TTC549 (cell line): ENCODE measurements at regions not wholly inside any gene's neighbourhood (a gene's known extent, or its start where the extent isn't known, plus 50 kb on each side); places are given as distances from the start of the nearest gene placed in this dataset.
"Not testable (repeated sequence)": the region's sequence is repeated elsewhere in the genome, so short reads cannot be mapped to it uniquely, and the experiment has no call there.

ENCODE experiments used
- FAIRE-seq: peaks from 2 replicates; lab custom pipeline; 2012; peaks lifted over from hg19 to GRCh38; lab: Jason Lieb, UNC

- no peak for FAIRE-seq
These were observed 422.0 kb upstream of the FRG2C start for GRCh38 chr3:75242012-75242735.

GRCh38 chr3:75248974-75249373 is 415.2 kb upstream of the FRG2C start:
- FAIRE-seq = no peak

- no peak for FAIRE-seq
These were observed 409.4 kb upstream of the FRG2C start for GRCh38 chr3:75254685-75255084.

- FAIRE-seq = peak; percentile 75
These were observed 405.1 kb upstream of the FRG2C start for GRCh38 chr3:75258825-75259683.

GRCh38 chr3:75260975-75261374 is 403.2 kb upstream of the FRG2C start:
- not testable (repeated sequence) for FAIRE-seq

- FAIRE-seq = no peak
These were observed 401.5 kb upstream of the FRG2C start for GRCh38 chr3:75262661-75263060.

GRCh38 chr3:75265897-75266296 is 398.2 kb upstream of the FRG2C start:
- FAIRE-seq = no peak

- not testable (repeated sequence) for FAIRE-seq
These were observed 395.6 kb upstream of the FRG2C start for GRCh38 chr3:75268576-75268975.

GRCh38 chr3:75272237-75272636 is 391.9 kb upstream of the FRG2C start:
- not testable (repeated sequence) for FAIRE-seq

GRCh38 chr3:75272691-75273090 is 391.4 kb upstream of the FRG2C start:
- FAIRE-seq = no peak

GRCh38 chr3:75285531-75286148 is 378.5 kb upstream of the FRG2C start:
- not testable (repeated sequence) for FAIRE-seq

- FAIRE-seq = not testable (repeated sequence)
These were observed 375.1 kb upstream of the FRG2C start for GRCh38 chr3:75288972-75289574.

GRCh38 chr3:75294124-75294523 is 370.0 kb upstream of the FRG2C start:
- FAIRE-seq = no peak

GRCh38 chr3:75295013-75295412 is 369.1 kb upstream of the FRG2C start:
- no peak for FAIRE-seq

- no peak for FAIRE-seq
These were observed 367.3 kb upstream of the FRG2C start for GRCh38 chr3:75296858-75297257.

GRCh38 chr3:75300606-75301005 is 363.5 kb upstream of the FRG2C start:
- no peak for FAIRE-seq

GRCh38 chr3:75301050-75301449 is 363.1 kb upstream of the FRG2C start:
- FAIRE-seq = not testable (repeated sequence)

- FAIRE-seq = no peak
These were observed 360.4 kb upstream of the FRG2C start for GRCh38 chr3:75303741-75304140.

GRCh38 chr3:75305901-75306300 is 358.2 kb upstream of the FRG2C start:
- no peak for FAIRE-seq

GRCh38 chr3:75311306-75311705 is 352.8 kb upstream of the FRG2C start:
- FAIRE-seq = not testable (repeated sequence)

- FAIRE-seq = not testable (repeated sequence)
These were observed 351.7 kb upstream of the FRG2C start for GRCh38 chr3:75312469-75312868.

- FAIRE-seq = not testable (repeated sequence)
These were observed 344.4 kb upstream of the FRG2C start for GRCh38 chr3:75319776-75320175.

GRCh38 chr3:75320369-75320768 is 343.8 kb upstream of the FRG2C start:
- no peak for FAIRE-seq
